GM21447 (cell line): ENCODE measurements at regions not wholly inside any gene's neighbourhood (a gene's known extent, or its start where the extent isn't known, plus 50 kb on each side); places are given as distances from the start of the nearest gene placed in this dataset.

ENCODE experiments used
- ATAC-seq: cut with Tn5 transposase; IDR thresholded peaks from one replicate; pipeline ENCODE4 v1.9.1; 2021; ENCODE audit not compliant: unreplicated experiment

- no peak for ATAC-seq
These were observed 473.0 kb downstream of the BMP2 start for GRCh38 chr20:7240490-7240889.

- ATAC-seq = no peak
These were observed 481.1 kb downstream of the BMP2 start for GRCh38 chr20:7248281-7249201.

- no peak for ATAC-seq
These were observed 482.9 kb downstream of the BMP2 start for GRCh38 chr20:7250337-7250736.

- ATAC-seq = no peak
These were observed 489.6 kb downstream of the BMP2 start for GRCh38 chr20:7257099-7257498.

- ATAC-seq = no peak
These were observed 490.4 kb downstream of the BMP2 start for GRCh38 chr20:7257692-7258466.

GRCh38 chr20:7262803-7263202, 495.3 kb downstream of the BMP2 start:
- ATAC-seq = no peak

- ATAC-seq = no peak
These were observed 496.7 kb downstream of the BMP2 start for GRCh38 chr20:7264137-7264536.

- ATAC-seq = no peak
These were observed 502.0 kb downstream of the BMP2 start for GRCh38 chr20:7269452-7269851.

- ATAC-seq = no peak
These were observed 505.0 kb downstream of the BMP2 start for GRCh38 chr20:7272512-7272911.

- ATAC-seq = no peak
These were observed 507.4 kb downstream of the BMP2 start for GRCh38 chr20:7274870-7275269.

GRCh38 chr20:7275645-7276237, 508.3 kb downstream of the BMP2 start:
- ATAC-seq = no peak

GRCh38 chr20:7285918-7286556, 518.6 kb downstream of the BMP2 start:
- no peak for ATAC-seq

- no peak for ATAC-seq
These were observed 523.9 kb downstream of the BMP2 start for GRCh38 chr20:7291323-7291943.

- no peak for ATAC-seq
These were observed 524.5 kb downstream of the BMP2 start for GRCh38 chr20:7291946-7292345.

- no peak for ATAC-seq
These were observed 527.4 kb downstream of the BMP2 start for GRCh38 chr20:7294816-7295360.

- ATAC-seq = no peak
These were observed 534.3 kb downstream of the BMP2 start for GRCh38 chr20:7301807-7302206.

GRCh38 chr20:7302250-7302649, 534.8 kb downstream of the BMP2 start:
- no peak for ATAC-seq

- ATAC-seq = no peak
These were observed 538.5 kb downstream of the BMP2 start for GRCh38 chr20:7305976-7306375.

GRCh38 chr20:7308163-7308562, 540.7 kb downstream of the BMP2 start:
- ATAC-seq = no peak

- ATAC-seq = no peak
These were observed 545.6 kb downstream of the BMP2 start for GRCh38 chr20:7313047-7313446.
